Calu3 (cell line): ENCODE measurements at regions not wholly inside any gene's neighbourhood (a gene's known extent, or its start where the extent isn't known, plus 50 kb on each side); places are given as distances from the start of the nearest gene placed in this dataset.

Source experiments
- BruUV-seq: library from RNA; stranded (reverse); fragments of 400-500 nt; replicated peaks from 2 replicates; lab custom pipeline; 2021; lab: Mats Ljungman, UMichigan
- CTCF ChIA-PET: fragments of 300-600 bp; sonication (Branson Sonifier 250); formaldehyde crosslinking; loops from one replicate; lab custom pipeline; 2022; ENCODE audit warnings: antibody characterized with exemption; lab: Charles Lee
- DNase-seq: peaks from one replicate; pipeline ENCODE4 v3.0.0; 2022
- H3K27ac Mint-ChIP-seq: one replicate; pipeline ENCODE4 v1.8.0; 2022; ENCODE audit warnings: mixed read lengths; ENCODE audit not compliant: unreplicated experiment
- H3K27me3 Mint-ChIP-seq: one replicate; pipeline ENCODE4 v1.8.0; 2022; ENCODE audit warnings: mixed read lengths; ENCODE audit not compliant: unreplicated experiment
- H3K36me3 Mint-ChIP-seq: one replicate; pipeline ENCODE4 v1.8.0; 2022; ENCODE audit warnings: mild to moderate bottlenecking, moderate library complexity, mixed read lengths; ENCODE audit not compliant: insufficient read depth, unreplicated experiment
- H3K4me1 Mint-ChIP-seq: one replicate; pipeline ENCODE4 v1.8.0; 2022; ENCODE audit warnings: mild to moderate bottlenecking, low read depth, mixed read lengths; ENCODE audit not compliant: unreplicated experiment
- H3K4me3 Mint-ChIP-seq: one replicate; pipeline ENCODE4 v1.8.0; 2022; ENCODE audit warnings: mild to moderate bottlenecking, low read depth, moderate library complexity, mixed read lengths; ENCODE audit not compliant: unreplicated experiment
- H3K9me3 Mint-ChIP-seq: one replicate; pipeline ENCODE4 v1.8.0; 2022; ENCODE audit warnings: low read depth, mixed read lengths; ENCODE audit not compliant: unreplicated experiment
- CTCF ChIP-seq: fragments of 200-600 bp; IDR thresholded peaks from one replicate; pipeline ENCODE4 v1.8.0; 2022; ENCODE audit warnings: antibody characterized with exemption; ENCODE audit not compliant: unreplicated experiment
- intact Hi-C: fragments of 100-400 bp; cut with micrococcal nuclease; formaldehyde crosslinking; loops from one replicate; pipeline ENCODE4 v1.10.0; 2022; ENCODE audit not compliant: unreplicated experiment

- Mint-ChIP-seq H3K4me1 (no peaks in the 10 kb centered on the region), H3K36me3 (no peaks in the 10 kb centered on the region), H3K27me3 (no peaks in the 10 kb centered on the region), H3K9me3 (peaks cover 11% of the 10 kb centered on the region), H3K27ac (no peak overlapping the region), H3K4me3 (no peak overlapping the region)
- intact Hi-C loops: no loop called here
- DNase-seq: no peak
- TF ChIP-seq CTCF: no peak
- CTCF ChIA-PET: no interaction called here
- no TSS peak for BruUV-seq
These were observed 221.6 kb downstream of the DMRT2 start for GRCh38 chr9:1271786-1272185.

DNA sequence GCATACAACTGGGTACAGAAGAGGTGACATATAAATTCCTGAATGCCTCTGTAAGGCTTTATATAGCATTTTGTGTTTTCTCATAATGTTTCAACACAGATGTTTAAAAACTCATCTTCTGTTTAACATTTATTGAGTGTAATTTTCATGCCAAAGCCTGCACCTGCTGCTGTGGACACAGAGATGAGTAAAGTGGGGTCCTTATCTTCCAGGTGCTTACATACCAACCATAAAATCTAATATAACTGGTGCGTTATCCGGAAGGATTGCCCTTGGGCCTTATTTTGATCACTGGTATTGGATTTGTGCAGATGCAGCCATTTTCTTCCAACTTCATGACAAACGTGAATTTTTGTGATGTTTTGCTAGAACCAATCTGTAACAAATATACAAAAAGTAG lies 222.3 kb downstream of the DMRT2 start:
- CTCF ChIA-PET: no interaction called here
- H3K4me3 Mint-ChIP-seq: no peak overlapping the region
- BruUV-seq: no TSS peak
- H3K27me3 Mint-ChIP-seq: no peaks in the 10 kb centered on the region
- H3K4me1 Mint-ChIP-seq: no peaks in the 10 kb centered on the region
- no peak for TF ChIP-seq CTCF
- DNase-seq: no peak
- intact Hi-C loops: no loop called here
- no peak overlapping the region for H3K27ac Mint-ChIP-seq
- no peaks in the 10 kb centered on the region for H3K36me3 Mint-ChIP-seq
- H3K9me3 Mint-ChIP-seq: peaks cover 9% of the 10 kb centered on the region

DNA sequence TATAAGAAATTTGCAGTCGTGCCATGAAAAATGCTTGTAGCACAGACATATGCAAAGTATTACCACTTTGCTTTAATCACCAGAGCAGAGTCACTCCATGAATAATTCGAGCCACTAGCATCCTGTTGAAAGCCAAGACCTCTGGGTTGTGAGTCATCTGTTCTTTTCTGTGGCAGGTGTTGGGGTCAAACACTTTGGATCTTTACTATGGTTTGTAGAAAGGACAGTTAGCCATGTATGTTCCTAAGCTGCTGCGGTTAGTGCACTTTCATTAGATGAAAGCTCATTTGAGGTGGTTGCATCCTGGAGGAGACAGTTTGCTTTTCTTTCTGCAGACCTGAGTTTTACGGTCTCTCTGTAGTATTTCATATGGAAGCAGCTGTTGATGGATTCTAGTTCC lies 223.7 kb downstream of the DMRT2 start:
- no TSS peak for BruUV-seq
- Mint-ChIP-seq H3K27ac (no peak overlapping the region), H3K4me3 (no peak overlapping the region), H3K9me3 (peaks cover 10% of the 10 kb centered on the region), H3K27me3 (no peaks in the 10 kb centered on the region), H3K36me3 (no peaks in the 10 kb centered on the region), H3K4me1 (no peaks in the 10 kb centered on the region)
- no peak for DNase-seq
- intact Hi-C loops: no loop called here
- TF ChIP-seq CTCF: no peak
- CTCF ChIA-PET: no interaction called here

DNA sequence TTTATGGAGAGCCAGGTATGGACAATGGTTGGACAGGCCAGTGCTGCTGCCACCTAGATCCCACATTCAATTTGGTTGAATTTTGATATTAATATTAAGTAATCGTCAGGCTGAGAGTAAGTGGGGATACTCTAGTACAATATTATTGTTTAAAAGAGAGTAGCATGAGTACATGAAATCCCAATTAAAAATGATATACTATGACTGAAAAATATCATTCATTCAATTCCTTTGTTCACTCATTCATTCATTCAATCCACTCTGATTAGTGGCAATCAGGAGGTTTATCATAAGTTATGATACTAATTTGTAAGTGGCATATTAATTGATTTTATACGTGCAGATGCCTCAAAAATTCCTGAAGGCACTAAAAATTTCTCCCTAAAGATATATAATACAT lies 224.2 kb downstream of the DMRT2 start:
- H3K27ac Mint-ChIP-seq: no peak overlapping the region
- H3K9me3 Mint-ChIP-seq: peaks cover 10% of the 10 kb centered on the region
- H3K4me1 Mint-ChIP-seq: no peaks in the 10 kb centered on the region
- intact Hi-C loops: no loop called here
- no peak for TF ChIP-seq CTCF
- H3K27me3 Mint-ChIP-seq: no peaks in the 10 kb centered on the region
- BruUV-seq: no TSS peak
- DNase-seq: no peak
- H3K4me3 Mint-ChIP-seq: no peak overlapping the region
- no peaks in the 10 kb centered on the region for H3K36me3 Mint-ChIP-seq
- CTCF ChIA-PET: no interaction called here
